Gastrocnemius medialis (tissue), 4 donors: ENCODE measurements at regions not wholly inside any gene's neighbourhood (a gene's known extent, or its start where the extent isn't known, plus 50 kb on each side); places are given as distances from the start of the nearest gene placed in this dataset.
"Not testable (repeated sequence)": the region's sequence is repeated elsewhere in the genome, so short reads cannot be mapped to it uniquely, and the experiment has no call there.

Experiments used
- ATAC-seq, 2 donors: fragments of 150-250 bp; one replicate each; pipeline ENCODE4 v1.9.1; 2016
- DNase-seq, 2 donors: peaks; one replicate each; pipeline ENCODE4 v3.0.0-alpha.2; 2019
- H3K27ac ChIP-seq, 4 donors: fragments of 200-600 bp; sonication (generic); 1 replicate in 1 of 4; 2 replicates in 3 of 4; pipeline ENCODE4 v1.5.1; 2016 to 2018; ENCODE audit warnings: mild to moderate bottlenecking in 2 of 4, moderate library complexity in 1 of 4
- H3K27me3 ChIP-seq, 3 donors: fragments of 200-600 bp; sonication (generic) in 2 of 3; 1 replicate in 1 of 3; 2 replicates in 2 of 3; pipeline versions ENCODE4 v1.5.1 to v1.6.0; 2016 to 2019; ENCODE audit warnings: mild to moderate bottlenecking in 1 of 3, moderate library complexity in 1 of 3
- H3K36me3 ChIP-seq, 2 donors: fragments of 200-600 bp; sonication (generic) in 1 of 2; one replicate each; pipeline ENCODE4 v1.5.1; 2017 to 2018
- H3K4me1 ChIP-seq, 2 donors: fragments of 200-600 bp; sonication (generic) in 1 of 2; one replicate each; pipeline ENCODE4 v1.5.1; 2016 to 2017; ENCODE audit warnings: mild to moderate bottlenecking in 2 of 2
- H3K4me3 ChIP-seq, 4 donors: fragments of 200-600 bp; sonication (generic) in 3 of 4; 1 replicate in 1 of 4; 2 replicates in 3 of 4; pipeline ENCODE4 v1.5.1; 2016 to 2019; ENCODE audit warnings: mild to moderate bottlenecking in 2 of 4
- H3K9me3 ChIP-seq, 3 donors: fragments of 200-600 bp; sonication (generic) in 2 of 3; 1 replicate in 1 of 3; 2 replicates in 2 of 3; pipeline ENCODE4 v1.5.1; 2016 to 2019
- CTCF ChIP-seq, 5 experiments: fragments of 450-650 bp in 3 of 5; fragments of 200-600 bp in 2 of 5; sonication (generic) in 2 of 5; IDR thresholded peaks in 4 of 5; conservative IDR thresholded peaks in 1 of 5; 1 replicate in 4 of 5; 2 replicates in 1 of 5; pipeline ENCODE4 v1.5.1; 2016 to 2019; ENCODE audit warnings: antibody characterized with exemption in 5 of 5, mild to moderate bottlenecking in 3 of 5, moderate library complexity in 3 of 5
- POLR2A ChIP-seq, 2 donors: fragments of 450-650 bp; IDR thresholded peaks; one replicate each; pipeline ENCODE4 v1.6.1; 2017; ENCODE audit warnings: antibody characterized with exemption in 2 of 2, mild to moderate bottlenecking in 2 of 2, moderate library complexity in 2 of 2
- in situ Hi-C, 4 donors: fragments of 200-750 bp; cut with MboI; loops; one replicate each; pipeline versions ENCODE4 v1.15.0 to v1.8.0; 2017; ENCODE audit warnings: low sequenced_read_pairs in 4 of 4
- intact Hi-C: fragments of 100-400 bp; cut with DNase I; formaldehyde crosslinking; loops from one replicate; pipeline ENCODE4 v1.15.1; 2023; ENCODE audit warnings: low total_unique reads

GRCh38 chr4:138334346-138335016 lies 92.3 kb upstream of the SLC7A11 start:
- Histone ChIP-seq H3K4me1 (no peaks in the 10 kb centered on the region), H3K27me3 (no peaks in the 10 kb centered on the region), H3K4me3 (no peak overlapping the region), H3K9me3 (no peaks in the 10 kb centered on the region), H3K36me3 (no peaks in the 10 kb centered on the region), H3K27ac (no peak overlapping the region)
- intact Hi-C loops (no loop called here), in situ Hi-C loops (no loop called here)
- TF ChIP-seq CTCF (IDR thresholded peaks at IDR 0.05 in 4 of 5, conservative IDR thresholded peaks at IDR 0.05 in 1 of 5) (no peak), POLR2A (IDR thresholded peaks at IDR 0.05) (no peak)
- no peak for DNase-seq
- ATAC-seq: no peak

- in situ Hi-C loops: not testable (repeated sequence)
Observed at GRCh38 chr4:138332415-138332814, 90.3 kb upstream of the SLC7A11 start.

DNA sequence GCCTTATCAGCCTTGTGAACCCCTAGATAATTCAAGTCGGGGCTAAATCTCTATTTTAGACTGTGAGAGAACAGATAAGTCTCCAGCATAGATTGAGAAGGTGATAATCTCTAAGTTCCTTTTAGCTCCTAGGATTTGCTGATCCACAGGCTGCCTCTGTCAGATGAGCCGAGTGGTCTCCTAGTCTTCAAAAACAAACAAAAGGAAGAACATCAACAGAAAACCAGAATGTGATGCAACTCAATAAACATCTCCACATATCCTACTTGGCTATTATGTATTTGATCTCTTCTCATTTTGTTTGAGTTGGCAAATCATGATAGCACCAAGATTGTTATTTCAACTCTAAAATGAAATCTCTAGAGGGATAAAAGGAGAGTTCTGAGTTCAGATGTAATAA lies 88.4 kb upstream of the SLC7A11 start:
- TF ChIP-seq POLR2A (IDR thresholded peaks at IDR 0.05) (no peak), CTCF (IDR thresholded peaks at IDR 0.05 in 4 of 5, conservative IDR thresholded peaks at IDR 0.05 in 1 of 5) (no peak)
- Histone ChIP-seq H3K27ac (no peak overlapping the region), H3K27me3 (no peaks in the 10 kb centered on the region), H3K4me1 (no peaks in the 10 kb centered on the region), H3K9me3 (no peaks in the 10 kb centered on the region), H3K4me3 (no peak overlapping the region), H3K36me3 (no peaks in the 10 kb centered on the region)
- intact Hi-C loops (no loop called here), in situ Hi-C loops (no loop called here)
- DNase-seq (no peak), ATAC-seq (no peak)

More at GRCh38 chr4:138332415-138332814, 90.3 kb upstream of the SLC7A11 start:
- ATAC-seq, H3K4me1 ChIP-seq, H3K4me3 ChIP-seq, H3K27me3 ChIP-seq, H3K36me3 ChIP-seq, H3K27ac ChIP-seq, H3K9me3 ChIP-seq, intact Hi-C loops, DNase-seq: not testable (repeated sequence)

- ATAC-seq: no peak
- Histone ChIP-seq H3K9me3 (no peaks in the 10 kb centered on the region), H3K27me3 (no peaks in the 10 kb centered on the region), H3K36me3 (no peaks in the 10 kb centered on the region), H3K4me1 (no peaks in the 10 kb centered on the region), H3K27ac (no peak overlapping the region), H3K4me3 (no peak overlapping the region)
- in situ Hi-C loops (no loop called here), intact Hi-C loops (no loop called here)
- DNase-seq: no peak
- no peak for TF ChIP-seq CTCF (IDR thresholded peaks at IDR 0.05 in 4 of 5, conservative IDR thresholded peaks at IDR 0.05 in 1 of 5)
- TF ChIP-seq POLR2A (IDR thresholded peaks at IDR 0.05): no peak
Observed at GRCh38 chr4:138329506-138330070, 87.4 kb upstream of the SLC7A11 start.

- ATAC-seq (no peak), DNase-seq (no peak)
- Histone ChIP-seq H3K4me1 (no peaks in the 10 kb centered on the region), H3K27me3 (no peaks in the 10 kb centered on the region), H3K36me3 (no peaks in the 10 kb centered on the region), H3K27ac (no peak overlapping the region), H3K9me3 (no peaks in the 10 kb centered on the region), H3K4me3 (no peak overlapping the region)
- TF ChIP-seq CTCF (IDR thresholded peaks at IDR 0.05 in 4 of 5, conservative IDR thresholded peaks at IDR 0.05 in 1 of 5) (no peak), POLR2A (IDR thresholded peaks at IDR 0.05) (no peak)
- intact Hi-C loops (no loop called here), in situ Hi-C loops (no loop called here)
Observed at GRCh38 chr4:138327338-138327737, 85.2 kb upstream of the SLC7A11 start.
